ENCODE measurements at regions not wholly inside any gene's neighbourhood (a gene's known extent, or its start where the extent isn't known, plus 50 kb on each side); places are given as distances from the start of the nearest gene placed in this dataset.

- no peak for TF ChIP-seq CTCF (IDR thresholded peaks at IDR 0.05)
- no peak for TF ChIP-seq POLR2A (IDR thresholded peaks at IDR 0.05)
These were observed 109.6 kb upstream of the DPYD start for GRCh38 chr1:98030483-98030882.
